Activated naive CD4-positive, alpha-beta T cell treated with anti-CD3 and anti-CD28 coated beads, Interleukin-2, amount 10 ng/mL, durations not matched to agents 7 days and 5 days (primary cell): ENCODE measurements at regions not wholly inside any gene's neighbourhood (a gene's known extent, or its start where the extent isn't known, plus 50 kb on each side); places are given as distances from the start of the nearest gene placed in this dataset.

Source experiments
- CTCF ChIA-PET: fragments of 350-600 bp; sonication (Branson Sonifier 250); formaldehyde crosslinking; loops from one replicate; lab custom pipeline; 2021; ENCODE audit warnings: antibody characterized with exemption; lab: Charles Lee
- DNase-seq: peaks from one replicate; pipeline ENCODE4 v3.0.0-alpha.2; 2020
- H3K27ac Mint-ChIP-seq: one replicate; pipeline ENCODE4 v1.8.0; 2021; ENCODE audit warnings: mild to moderate bottlenecking, moderate library complexity, mixed read lengths
- H3K27me3 Mint-ChIP-seq: one replicate; pipeline ENCODE4 v1.8.0; 2021; ENCODE audit warnings: mild to moderate bottlenecking, mixed read lengths
- H3K36me3 Mint-ChIP-seq: one replicate; pipeline ENCODE4 v1.8.0; 2021; ENCODE audit warnings: mixed read lengths
- H3K4me1 Mint-ChIP-seq: one replicate; pipeline ENCODE4 v1.8.0; 2021; ENCODE audit warnings: mixed read lengths
- H3K4me3 Mint-ChIP-seq: one replicate; pipeline ENCODE4 v1.8.0; 2021; ENCODE audit warnings: mild to moderate bottlenecking, moderate library complexity, mixed read lengths
- H3K9me3 Mint-ChIP-seq: one replicate; pipeline ENCODE4 v1.8.0; 2021; ENCODE audit warnings: mixed read lengths

DNA sequence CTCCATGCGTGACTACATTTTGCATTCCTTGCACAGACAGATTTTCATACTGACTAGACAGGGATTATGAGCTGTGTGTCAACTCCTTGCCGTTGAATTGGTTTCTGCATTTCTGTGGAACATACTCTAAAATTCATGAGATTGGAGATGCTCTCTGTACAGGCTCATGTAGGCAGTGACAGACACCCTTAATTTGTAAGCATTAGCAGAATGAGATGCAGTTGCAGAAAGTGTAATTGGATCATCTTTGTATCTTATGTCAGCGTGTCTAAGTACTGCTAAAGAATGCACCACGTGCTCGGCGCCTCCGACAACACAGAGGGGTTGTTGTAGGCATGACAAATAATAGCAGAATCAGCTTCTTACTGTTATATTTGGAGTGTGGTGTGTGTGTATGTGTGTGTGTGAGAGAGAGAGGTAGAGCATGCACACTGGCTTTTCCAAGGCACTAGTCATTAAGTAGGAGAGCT is 212.4 kb downstream of the CMPK2 start:
- Mint-ChIP-seq H3K27me3 (no peaks in the 10 kb centered on the region), H3K36me3 (no peaks in the 10 kb centered on the region), H3K4me3 (no peak overlapping the region), H3K9me3 (no peaks in the 10 kb centered on the region), H3K27ac (no peak overlapping the region), H3K4me1 (no peaks in the 10 kb centered on the region)
- DNase-seq = no peak
- CTCF ChIA-PET = no interaction called here

DNA sequence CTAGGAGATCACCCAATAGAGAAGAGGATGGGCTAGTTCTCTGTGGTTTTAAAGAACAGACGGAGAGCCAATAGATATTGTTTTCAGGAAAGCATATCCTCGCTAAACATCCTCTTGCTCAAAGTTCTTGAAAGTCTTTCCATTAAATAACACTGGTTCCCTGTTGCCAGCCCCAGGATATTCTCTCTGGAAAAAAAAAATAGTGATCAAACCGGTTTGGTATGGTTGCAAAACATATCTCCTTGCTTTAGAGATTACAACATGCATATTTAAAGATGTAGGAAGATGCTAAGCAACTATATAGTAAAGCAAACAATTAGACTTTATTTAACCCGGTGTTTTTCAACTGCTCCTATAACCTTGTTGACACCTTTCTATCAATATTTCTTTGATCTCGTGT is 211.4 kb downstream of the CMPK2 start:
- DNase-seq = no peak
- no peaks in the 10 kb centered on the region for H3K9me3 Mint-ChIP-seq
- H3K27me3 Mint-ChIP-seq = no peaks in the 10 kb centered on the region
- no peaks in the 10 kb centered on the region for H3K36me3 Mint-ChIP-seq
- H3K4me3 Mint-ChIP-seq = no peak overlapping the region
- no peak overlapping the region for H3K27ac Mint-ChIP-seq
- H3K4me1 Mint-ChIP-seq = no peaks in the 10 kb centered on the region
- CTCF ChIA-PET = no interaction called here

- H3K9me3 Mint-ChIP-seq = no peaks in the 10 kb centered on the region
- no peaks in the 10 kb centered on the region for H3K27me3 Mint-ChIP-seq
- H3K27ac Mint-ChIP-seq = no peak overlapping the region
- H3K4me1 Mint-ChIP-seq = no peaks in the 10 kb centered on the region
- H3K36me3 Mint-ChIP-seq = no peaks in the 10 kb centered on the region
- DNase-seq = no peak
- CTCF ChIA-PET = no interaction called here
- H3K4me3 Mint-ChIP-seq = no peak overlapping the region
Observed at GRCh38 chr2:6656633-6657032, 209.1 kb downstream of the CMPK2 start.

GRCh38 chr2:6657136-6657535 is 208.6 kb downstream of the CMPK2 start:
- Mint-ChIP-seq H3K27me3 (no peaks in the 10 kb centered on the region), H3K27ac (no peak overlapping the region), H3K4me3 (no peak overlapping the region), H3K36me3 (no peaks in the 10 kb centered on the region), H3K9me3 (no peaks in the 10 kb centered on the region), H3K4me1 (no peaks in the 10 kb centered on the region)
- no peak for DNase-seq
- CTCF ChIA-PET = no interaction called here

DNA sequence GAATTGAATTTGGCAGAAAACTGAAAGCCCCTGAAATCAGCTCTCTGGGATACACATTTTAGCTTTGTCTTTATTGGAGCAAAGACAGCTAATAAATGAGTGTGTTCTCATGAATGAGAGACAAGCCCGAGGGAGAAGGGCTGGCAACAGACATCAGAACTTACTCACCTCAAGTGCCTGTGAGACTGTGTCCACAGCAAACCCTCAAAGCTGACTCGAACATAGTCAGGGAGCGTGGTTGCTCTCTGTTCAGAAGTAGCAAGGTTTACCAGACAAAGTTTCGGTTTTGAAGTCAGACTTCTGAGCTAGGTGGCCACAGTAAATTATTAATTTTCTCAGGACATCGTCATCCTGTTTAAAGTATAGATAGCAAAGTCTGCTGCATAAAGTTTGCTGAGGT is 207.9 kb downstream of the CMPK2 start:
- no peak overlapping the region for H3K4me3 Mint-ChIP-seq
- H3K9me3 Mint-ChIP-seq = no peaks in the 10 kb centered on the region
- no peaks in the 10 kb centered on the region for H3K27me3 Mint-ChIP-seq
- no peaks in the 10 kb centered on the region for H3K36me3 Mint-ChIP-seq
- CTCF ChIA-PET = no interaction called here
- H3K4me1 Mint-ChIP-seq = no peaks in the 10 kb centered on the region
- H3K27ac Mint-ChIP-seq = no peak overlapping the region
- no peak for DNase-seq

- H3K4me1 Mint-ChIP-seq = no peaks in the 10 kb centered on the region
- H3K27me3 Mint-ChIP-seq = no peaks in the 10 kb centered on the region
- CTCF ChIA-PET = no interaction called here
- no peak overlapping the region for H3K27ac Mint-ChIP-seq
- no peaks in the 10 kb centered on the region for H3K9me3 Mint-ChIP-seq
- H3K4me3 Mint-ChIP-seq = no peak overlapping the region
- no peak for DNase-seq
- no peaks in the 10 kb centered on the region for H3K36me3 Mint-ChIP-seq
Observed at GRCh38 chr2:6664332-6665061, 201.2 kb downstream of the CMPK2 start.

DNA sequence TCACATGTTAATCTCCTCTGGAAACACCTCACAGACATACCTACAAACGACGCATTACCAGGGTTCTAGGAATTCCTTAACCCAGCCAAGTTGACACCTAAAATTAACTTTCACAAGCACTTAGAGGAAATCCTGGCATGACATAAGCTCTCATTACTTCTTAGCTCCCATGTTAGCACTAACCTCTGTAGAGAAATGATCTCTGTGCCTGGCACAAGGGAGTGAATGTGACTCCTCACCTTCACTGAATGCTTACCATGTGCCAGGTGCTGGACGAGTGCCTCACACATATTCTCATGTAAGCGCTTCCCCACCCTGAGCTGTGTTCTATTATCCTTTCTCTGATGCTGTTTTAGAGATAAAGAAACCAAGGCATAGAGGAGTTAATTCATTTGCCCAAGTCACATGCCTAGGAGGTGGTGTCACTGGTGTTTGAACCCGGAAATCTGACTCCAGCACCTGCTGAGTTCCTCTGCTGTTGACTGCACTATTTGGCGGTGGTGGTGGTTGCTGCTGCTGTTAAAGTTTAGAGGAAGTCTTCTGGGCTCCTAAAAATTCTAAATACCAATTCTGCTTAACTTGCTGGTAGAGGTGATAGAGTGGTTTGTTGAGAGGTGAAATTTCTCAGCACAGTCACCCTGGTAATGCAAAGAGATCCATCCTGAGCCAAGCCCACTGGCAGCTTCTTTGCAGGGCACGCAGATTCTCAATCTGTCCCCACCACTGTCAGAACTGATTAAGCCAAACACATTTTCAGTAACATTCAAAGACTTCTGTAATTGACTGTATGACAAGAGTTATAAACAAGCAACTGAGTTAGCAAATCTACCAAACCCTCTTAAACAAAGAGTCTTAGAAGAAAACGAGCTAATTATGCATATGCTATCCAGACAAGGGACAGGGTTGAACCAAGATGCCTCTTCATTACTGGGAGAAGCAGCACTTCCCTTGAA is 200.3 kb downstream of the CMPK2 start:
- H3K27ac Mint-ChIP-seq = no peak overlapping the region
- CTCF ChIA-PET = no interaction called here
- H3K4me3 Mint-ChIP-seq = no peak overlapping the region
- DNase-seq = no peak
- H3K9me3 Mint-ChIP-seq = no peaks in the 10 kb centered on the region
- no peaks in the 10 kb centered on the region for H3K4me1 Mint-ChIP-seq
- no peaks in the 10 kb centered on the region for H3K36me3 Mint-ChIP-seq
- no peaks in the 10 kb centered on the region for H3K27me3 Mint-ChIP-seq

GRCh38 chr2:6667326-6667725 is 198.4 kb downstream of the CMPK2 start:
- no peak overlapping the region for H3K4me3 Mint-ChIP-seq
- H3K4me1 Mint-ChIP-seq = no peaks in the 10 kb centered on the region
- no peaks in the 10 kb centered on the region for H3K27me3 Mint-ChIP-seq
- no peaks in the 10 kb centered on the region for H3K9me3 Mint-ChIP-seq
- H3K36me3 Mint-ChIP-seq = no peaks in the 10 kb centered on the region
- no peak for DNase-seq
- CTCF ChIA-PET = no interaction called here
- no peak overlapping the region for H3K27ac Mint-ChIP-seq

GRCh38 chr2:6671913-6672312 is 193.8 kb downstream of the CMPK2 start:
- Mint-ChIP-seq H3K36me3 (no peaks in the 10 kb centered on the region), H3K9me3 (no peaks in the 10 kb centered on the region), H3K27me3 (no peaks in the 10 kb centered on the region), H3K27ac (no peak overlapping the region), H3K4me3 (no peak overlapping the region), H3K4me1 (no peaks in the 10 kb centered on the region)
- no peak for DNase-seq
- CTCF ChIA-PET = no interaction called here

DNA sequence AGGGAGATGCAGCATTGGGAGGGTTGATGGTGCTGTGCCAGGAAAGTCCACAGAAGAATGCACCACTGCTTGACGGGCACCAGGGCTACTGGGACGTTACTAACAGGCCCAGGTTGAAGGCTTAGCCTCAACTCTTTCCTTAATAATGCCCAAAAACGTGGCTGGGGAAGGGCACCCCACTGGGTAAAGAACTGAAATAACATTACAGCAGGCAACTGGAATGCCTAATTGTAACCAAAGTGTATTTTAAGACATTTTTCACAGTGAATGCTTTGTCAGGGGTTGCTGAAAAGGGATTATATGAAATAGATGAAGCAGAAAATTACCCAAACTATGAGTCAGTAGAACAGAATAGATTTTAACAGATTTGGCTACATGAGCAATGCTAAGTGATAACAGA is 191.3 kb downstream of the CMPK2 start:
- Mint-ChIP-seq H3K27me3 (no peaks in the 10 kb centered on the region), H3K4me1 (no peaks in the 10 kb centered on the region), H3K9me3 (no peaks in the 10 kb centered on the region), H3K4me3 (no peak overlapping the region), H3K36me3 (no peaks in the 10 kb centered on the region), H3K27ac (no peak overlapping the region)
- CTCF ChIA-PET = no interaction called here
- no peak for DNase-seq

- H3K4me1 Mint-ChIP-seq = no peaks in the 10 kb centered on the region
- CTCF ChIA-PET = no interaction called here
- no peak overlapping the region for H3K4me3 Mint-ChIP-seq
- DNase-seq = no peak
- no peaks in the 10 kb centered on the region for H3K36me3 Mint-ChIP-seq
- H3K9me3 Mint-ChIP-seq = no peaks in the 10 kb centered on the region
- no peak overlapping the region for H3K27ac Mint-ChIP-seq
- no peaks in the 10 kb centered on the region for H3K27me3 Mint-ChIP-seq
Observed at GRCh38 chr2:6675791-6676190, 189.9 kb downstream of the CMPK2 start.

DNA sequence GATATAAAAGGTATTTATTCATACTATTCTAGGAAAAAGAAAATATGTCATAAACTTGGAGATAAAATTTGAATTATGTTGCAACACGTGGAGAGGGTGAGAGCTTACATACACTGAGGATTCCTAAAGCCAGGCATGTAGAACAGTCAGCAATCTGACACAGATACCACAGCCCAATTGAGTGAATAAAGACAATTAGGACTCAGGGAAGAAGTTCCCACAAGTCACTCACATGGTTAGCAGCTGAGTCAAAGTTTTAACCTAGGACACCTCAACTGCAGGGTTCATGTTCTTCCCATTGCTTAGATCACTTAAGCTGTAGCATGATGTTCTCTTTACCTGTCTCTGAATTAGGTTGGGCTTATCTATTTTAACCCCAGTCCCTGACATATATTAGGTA is 189.5 kb downstream of the CMPK2 start:
- no peak for DNase-seq
- Mint-ChIP-seq H3K4me1 (no peaks in the 10 kb centered on the region), H3K27ac (no peak overlapping the region), H3K36me3 (no peaks in the 10 kb centered on the region), H3K4me3 (no peak overlapping the region), H3K27me3 (no peaks in the 10 kb centered on the region), H3K9me3 (no peaks in the 10 kb centered on the region)
- CTCF ChIA-PET = no interaction called here

DNA sequence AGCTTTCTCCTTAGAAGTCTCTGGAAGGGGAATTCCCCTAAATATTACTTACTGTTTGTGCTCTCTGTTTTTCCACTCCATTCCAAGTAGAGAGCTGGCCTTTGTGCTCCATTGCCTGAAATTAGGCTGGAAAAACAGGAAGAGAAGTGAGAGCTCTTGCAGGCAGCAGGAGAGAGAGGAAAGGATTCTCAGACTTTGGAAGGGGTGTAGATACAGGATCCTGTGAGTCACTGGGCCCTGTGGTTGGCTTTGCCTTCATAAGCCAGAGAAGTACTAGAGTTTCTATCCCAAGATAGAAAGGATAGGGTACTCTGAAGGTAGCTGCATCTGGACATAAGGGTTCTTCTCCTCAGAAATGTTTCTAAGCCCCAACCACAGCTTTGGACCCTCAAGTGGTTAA is 188.9 kb downstream of the CMPK2 start:
- Mint-ChIP-seq H3K9me3 (no peaks in the 10 kb centered on the region), H3K27ac (no peak overlapping the region), H3K4me1 (no peaks in the 10 kb centered on the region), H3K27me3 (no peaks in the 10 kb centered on the region), H3K36me3 (no peaks in the 10 kb centered on the region), H3K4me3 (no peak overlapping the region)
- DNase-seq = no peak
- CTCF ChIA-PET = no interaction called here

- Mint-ChIP-seq H3K4me3 (no peak overlapping the region), H3K36me3 (no peaks in the 10 kb centered on the region), H3K4me1 (no peaks in the 10 kb centered on the region), H3K27ac (no peak overlapping the region), H3K27me3 (no peaks in the 10 kb centered on the region), H3K9me3 (no peaks in the 10 kb centered on the region)
- no peak for DNase-seq
- CTCF ChIA-PET = no interaction called here
Observed at GRCh38 chr2:6679471-6679870, 186.2 kb downstream of the CMPK2 start.

GRCh38 chr2:6683516-6683915 is 182.2 kb downstream of the CMPK2 start:
- H3K4me1 Mint-ChIP-seq = no peaks in the 10 kb centered on the region
- H3K27me3 Mint-ChIP-seq = no peaks in the 10 kb centered on the region
- no peaks in the 10 kb centered on the region for H3K36me3 Mint-ChIP-seq
- CTCF ChIA-PET = no interaction called here
- no peak overlapping the region for H3K27ac Mint-ChIP-seq
- no peak for DNase-seq
- H3K4me3 Mint-ChIP-seq = no peak overlapping the region
- H3K9me3 Mint-ChIP-seq = no peaks in the 10 kb centered on the region
